HEK293 (cell line): ENCODE measurements at regions not wholly inside any gene's neighbourhood (a gene's known extent, or its start where the extent isn't known, plus 50 kb on each side); places are given as distances from the start of the nearest gene placed in this dataset.

Experiments used
- TCF7L2 ChIP-seq: IDR thresholded peaks from 2 replicates; pipeline ENCODE4 v1.6.1; 2011; ENCODE audit warnings: low read depth, mild to moderate bottlenecking, inconsistent platforms, low read length, moderate library complexity, borderline replicate concordance
- ZBTB17 ChIP-seq: fragments of 450-650 bp; formaldehyde crosslinking; IDR thresholded peaks from 2 replicates; pipeline ENCODE4 v1.5.1; 2016; ENCODE audit warnings: missing biosample characterization, missing genetic modification characterization
- ZEB2 ChIP-seq: fragments of 450-650 bp; formaldehyde crosslinking; IDR thresholded peaks from 2 replicates; pipeline ENCODE4 v1.5.1; 2016; ENCODE audit warnings: missing biosample characterization, missing genetic modification characterization
- ZNF530 ChIP-seq: fragments of 450-650 bp; formaldehyde crosslinking; IDR thresholded peaks from 2 replicates; pipeline ENCODE4 v1.5.1; 2016; ENCODE audit warnings: low read depth, missing biosample characterization, missing genetic modification characterization
- ZNF629 ChIP-seq: fragments of 450-650 bp; formaldehyde crosslinking; IDR thresholded peaks from 2 replicates; pipeline ENCODE4 v1.5.1; 2017; ENCODE audit warnings: missing biosample characterization, missing genetic modification characterization
- TF ChIP-seq, protein P1 (sequence below): fragments of 450-650 bp; formaldehyde crosslinking; IDR thresholded peaks from 2 replicates; pipeline ENCODE4 v1.5.1; 2016; ENCODE audit warnings: missing biosample characterization, missing genetic modification characterization
- TF ChIP-seq, protein P2 (sequence below): fragments of 450-650 bp; formaldehyde crosslinking; IDR thresholded peaks from 2 replicates; pipeline ENCODE4 v1.5.1; 2016; ENCODE audit warnings: missing biosample characterization, missing genetic modification characterization
- TF ChIP-seq, protein P3 (sequence below): fragments of 450-650 bp; formaldehyde crosslinking; IDR thresholded peaks from 2 replicates; pipeline ENCODE4 v1.5.1; 2017; ENCODE audit warnings: missing biosample characterization, mild to moderate bottlenecking, missing genetic modification characterization, moderate library complexity

DNA sequence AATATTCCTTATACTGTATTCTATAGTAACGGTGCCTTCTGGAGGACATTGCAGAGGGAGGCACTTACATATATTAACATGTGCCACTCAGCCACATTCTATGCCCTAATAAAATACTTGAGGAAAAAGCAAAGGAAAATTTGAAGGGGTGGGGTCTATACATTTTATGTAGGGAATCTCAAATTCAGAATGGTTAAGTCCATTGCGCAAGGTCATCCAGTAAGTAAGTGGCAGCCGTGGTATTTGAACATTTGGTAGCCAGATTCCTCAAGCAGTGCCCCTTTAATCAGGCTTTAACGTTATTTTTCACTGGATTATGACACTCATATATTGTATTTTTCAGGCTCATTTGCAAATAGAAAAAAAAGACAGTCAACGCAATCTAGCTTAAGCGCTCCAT lies 738.3 kb downstream of the DOK5 start:
- TF ChIP-seq, protein P1, sequence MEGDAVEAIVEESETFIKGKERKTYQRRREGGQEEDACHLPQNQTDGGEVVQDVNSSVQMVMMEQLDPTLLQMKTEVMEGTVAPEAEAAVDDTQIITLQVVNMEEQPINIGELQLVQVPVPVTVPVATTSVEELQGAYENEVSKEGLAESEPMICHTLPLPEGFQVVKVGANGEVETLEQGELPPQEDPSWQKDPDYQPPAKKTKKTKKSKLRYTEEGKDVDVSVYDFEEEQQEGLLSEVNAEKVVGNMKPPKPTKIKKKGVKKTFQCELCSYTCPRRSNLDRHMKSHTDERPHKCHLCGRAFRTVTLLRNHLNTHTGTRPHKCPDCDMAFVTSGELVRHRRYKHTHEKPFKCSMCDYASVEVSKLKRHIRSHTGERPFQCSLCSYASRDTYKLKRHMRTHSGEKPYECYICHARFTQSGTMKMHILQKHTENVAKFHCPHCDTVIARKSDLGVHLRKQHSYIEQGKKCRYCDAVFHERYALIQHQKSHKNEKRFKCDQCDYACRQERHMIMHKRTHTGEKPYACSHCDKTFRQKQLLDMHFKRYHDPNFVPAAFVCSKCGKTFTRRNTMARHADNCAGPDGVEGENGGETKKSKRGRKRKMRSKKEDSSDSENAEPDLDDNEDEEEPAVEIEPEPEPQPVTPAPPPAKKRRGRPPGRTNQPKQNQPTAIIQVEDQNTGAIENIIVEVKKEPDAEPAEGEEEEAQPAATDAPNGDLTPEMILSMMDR (tag by site-specific recombination), result no peak
- TF ChIP-seq, protein P2, sequence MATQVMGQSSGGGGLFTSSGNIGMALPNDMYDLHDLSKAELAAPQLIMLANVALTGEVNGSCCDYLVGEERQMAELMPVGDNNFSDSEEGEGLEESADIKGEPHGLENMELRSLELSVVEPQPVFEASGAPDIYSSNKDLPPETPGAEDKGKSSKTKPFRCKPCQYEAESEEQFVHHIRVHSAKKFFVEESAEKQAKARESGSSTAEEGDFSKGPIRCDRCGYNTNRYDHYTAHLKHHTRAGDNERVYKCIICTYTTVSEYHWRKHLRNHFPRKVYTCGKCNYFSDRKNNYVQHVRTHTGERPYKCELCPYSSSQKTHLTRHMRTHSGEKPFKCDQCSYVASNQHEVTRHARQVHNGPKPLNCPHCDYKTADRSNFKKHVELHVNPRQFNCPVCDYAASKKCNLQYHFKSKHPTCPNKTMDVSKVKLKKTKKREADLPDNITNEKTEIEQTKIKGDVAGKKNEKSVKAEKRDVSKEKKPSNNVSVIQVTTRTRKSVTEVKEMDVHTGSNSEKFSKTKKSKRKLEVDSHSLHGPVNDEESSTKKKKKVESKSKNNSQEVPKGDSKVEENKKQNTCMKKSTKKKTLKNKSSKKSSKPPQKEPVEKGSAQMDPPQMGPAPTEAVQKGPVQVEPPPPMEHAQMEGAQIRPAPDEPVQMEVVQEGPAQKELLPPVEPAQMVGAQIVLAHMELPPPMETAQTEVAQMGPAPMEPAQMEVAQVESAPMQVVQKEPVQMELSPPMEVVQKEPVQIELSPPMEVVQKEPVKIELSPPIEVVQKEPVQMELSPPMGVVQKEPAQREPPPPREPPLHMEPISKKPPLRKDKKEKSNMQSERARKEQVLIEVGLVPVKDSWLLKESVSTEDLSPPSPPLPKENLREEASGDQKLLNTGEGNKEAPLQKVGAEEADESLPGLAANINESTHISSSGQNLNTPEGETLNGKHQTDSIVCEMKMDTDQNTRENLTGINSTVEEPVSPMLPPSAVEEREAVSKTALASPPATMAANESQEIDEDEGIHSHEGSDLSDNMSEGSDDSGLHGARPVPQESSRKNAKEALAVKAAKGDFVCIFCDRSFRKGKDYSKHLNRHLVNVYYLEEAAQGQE (tag by site-specific recombination), result no peak
- TF ChIP-seq ZEB2 (tag by site-specific recombination) (no peak), TCF7L2 (no peak), ZNF530 (tag by site-specific recombination) (no peak), ZNF629 (no peak), ZBTB17 (no peak)
- TF ChIP-seq, protein P3, sequence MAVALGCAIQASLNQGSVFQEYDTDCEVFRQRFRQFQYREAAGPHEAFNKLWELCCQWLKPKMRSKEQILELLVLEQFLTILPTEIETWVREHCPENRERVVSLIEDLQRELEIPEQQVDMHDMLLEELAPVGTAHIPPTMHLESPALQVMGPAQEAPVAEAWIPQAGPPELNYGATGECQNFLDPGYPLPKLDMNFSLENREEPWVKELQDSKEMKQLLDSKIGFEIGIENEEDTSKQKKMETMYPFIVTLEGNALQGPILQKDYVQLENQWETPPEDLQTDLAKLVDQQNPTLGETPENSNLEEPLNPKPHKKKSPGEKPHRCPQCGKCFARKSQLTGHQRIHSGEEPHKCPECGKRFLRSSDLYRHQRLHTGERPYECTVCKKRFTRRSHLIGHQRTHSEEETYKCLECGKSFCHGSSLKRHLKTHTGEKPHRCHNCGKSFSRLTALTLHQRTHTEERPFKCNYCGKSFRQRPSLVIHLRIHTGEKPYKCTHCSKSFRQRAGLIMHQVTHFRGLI (tag by site-specific recombination), result no peak
